ENCODE measurements at regions not wholly inside any gene's neighbourhood (a gene's known extent, or its start where the extent isn't known, plus 50 kb on each side); places are given as distances from the start of the nearest gene placed in this dataset.
"Not testable (repeated sequence)": the region's sequence is repeated elsewhere in the genome, so short reads cannot be mapped to it uniquely, and the experiment has no call there.

- DNase-seq (ENCODE audit: low read depth) = no peak
- peaks cover 4% of the 10 kb centered on the region for H3K27me3 ChIP-seq (ENCODE audit: control insufficient read depth, insufficient read depth, low read length)
- no peak for TF ChIP-seq CTCF (IDR thresholded peaks at IDR 0.05; ENCODE audit: insufficient read depth, low read length, poor library complexity, severe bottlenecking)
- no peaks in the 10 kb centered on the region for H3K36me3 ChIP-seq (ENCODE audit: control insufficient read depth, insufficient read depth, low read length)
- H3K4me3 ChIP-seq (ENCODE audit: low read depth, low read length) = no peak overlapping the region
These were observed 63.5 kb upstream of the DMRTB1 start for GRCh38 chr1:53395671-53396215.

GRCh38 chr1:53396573-53397268, 62.5 kb upstream of the DMRTB1 start:
- H3K4me3 ChIP-seq (ENCODE audit: low read depth, low read length) = no peak overlapping the region
- TF ChIP-seq CTCF (IDR thresholded peaks at IDR 0.05; ENCODE audit: insufficient read depth, low read length, poor library complexity, severe bottlenecking) = no peak
- no peak for DNase-seq (ENCODE audit: low read depth)
- no peaks in the 10 kb centered on the region for H3K36me3 ChIP-seq (ENCODE audit: control insufficient read depth, insufficient read depth, low read length)
- peaks cover 4% of the 10 kb centered on the region for H3K27me3 ChIP-seq (ENCODE audit: control insufficient read depth, insufficient read depth, low read length)

- DNase-seq (ENCODE audit: low read depth) = no peak
These were observed 61.1 kb upstream of the DMRTB1 start for GRCh38 chr1:53398091-53398490.

GRCh38 chr1:53398576-53399365, 60.4 kb upstream of the DMRTB1 start:
- Histone ChIP-seq H3K4me3 (ENCODE audit: low read depth, low read length) (no peak overlapping the region), H3K27me3 (ENCODE audit: control insufficient read depth, insufficient read depth, low read length) (peaks cover 4% of the 10 kb centered on the region), H3K36me3 (ENCODE audit: control insufficient read depth, insufficient read depth, low read length) (no peaks in the 10 kb centered on the region)
- no peak for DNase-seq (ENCODE audit: low read depth)
- no peak for TF ChIP-seq CTCF (IDR thresholded peaks at IDR 0.05; ENCODE audit: insufficient read depth, low read length, poor library complexity, severe bottlenecking)

More at GRCh38 chr1:53398091-53398490, 61.1 kb upstream of the DMRTB1 start:
- TF ChIP-seq CTCF (IDR thresholded peaks at IDR 0.05; ENCODE audit: insufficient read depth, low read length, poor library complexity, severe bottlenecking) = no peak
- no peak overlapping the region for H3K4me3 ChIP-seq (ENCODE audit: low read depth, low read length)
- peaks cover 4% of the 10 kb centered on the region for H3K27me3 ChIP-seq (ENCODE audit: control insufficient read depth, insufficient read depth, low read length)
- no peaks in the 10 kb centered on the region for H3K36me3 ChIP-seq (ENCODE audit: control insufficient read depth, insufficient read depth, low read length)

GRCh38 chr1:53399370-53400133, 59.6 kb upstream of the DMRTB1 start:
- DNase-seq (ENCODE audit: low read depth); H3K27me3 ChIP-seq (ENCODE audit: control insufficient read depth, insufficient read depth, low read length); H3K36me3 ChIP-seq (ENCODE audit: control insufficient read depth, insufficient read depth, low read length); H3K4me3 ChIP-seq (ENCODE audit: low read depth, low read length): not testable (repeated sequence)

All from kidney epithelial cell (primary cell).